ENCODE measurements at regions not wholly inside any gene's neighbourhood (a gene's known extent, or its start where the extent isn't known, plus 50 kb on each side); places are given as distances from the start of the nearest gene placed in this dataset.
"Not testable (repeated sequence)": the region's sequence is repeated elsewhere in the genome, so short reads cannot be mapped to it uniquely, and the experiment has no call there.

GRCh38 chr6:72561629-72562028 lies 60.2 kb upstream of the KCNQ5 start:
- in situ Hi-C loops (cut with MboI) (no loop called here), intact Hi-C loops (cut with micrococcal nuclease; ENCODE audit: unreplicated experiment) (no loop called here)
- H3K27me3 ChIP-seq (replicated peaks in 1 of 2; ENCODE audit: control insufficient read depth in 2 of 2, insufficient read depth in 2 of 2, low read length in 1 of 2): no peaks in the 10 kb centered on the region
- H3K4me2 ChIP-seq (ENCODE audit: control insufficient read depth, insufficient read depth): no peak overlapping the region
- no peaks in the 10 kb centered on the region for H3K9me3 ChIP-seq (replicated peaks; ENCODE audit: control insufficient read depth, insufficient read depth, low read length)
- FAIRE-seq: no peak
- TF ChIP-seq JUND (IDR thresholded peaks at IDR 0.05; ENCODE audit: low read depth, low read length) (no peak), YBX1 (IDR thresholded peaks at IDR 0.05) (no peak), BMI1 (IDR thresholded peaks at IDR 0.05; ENCODE audit: borderline replicate concordance) (no peak), CBX3 (IDR thresholded peaks at IDR 0.05; ENCODE audit: borderline replicate concordance, low read depth) (no peak), TAF1 (IDR thresholded peaks at IDR 0.05; ENCODE audit: borderline replicate concordance, low read depth, low read length) (no peak), SIX5 (IDR thresholded peaks at IDR 0.05; ENCODE audit: low read depth, low read length, severe bottlenecking) (no peak)
- no TSS peak for BruUV-seq (replicated peaks)
- no peak overlapping the region for H3K27ac ChIP-seq (ENCODE audit: control insufficient read depth, insufficient read depth)
- no peak for ATAC-seq
- ChIA-PET SMC1A (ENCODE audit: uncharacterized antibody, unreplicated experiment) (no interaction called here), RAD21 (ENCODE audit: unreplicated experiment) (no interaction called here), POLR2A (no interaction called here), CTCF (interaction anchor here (1.1 to 1.5 kb wide), 2 partner anchors 28 to 149 kb away, joined by 4 read pairs; no protein-coding TSS in a partner anchor)
- no peak overlapping the region for H3K4me3 ChIP-seq
- no peaks in the 10 kb centered on the region for H4K20me1 ChIP-seq (ENCODE audit: control insufficient read depth, insufficient read depth)
- no peak overlapping the region for H2AFZ ChIP-seq (ENCODE audit: control insufficient read depth, low read depth, low read length)
- no peaks in the 10 kb centered on the region for H3K79me2 ChIP-seq (ENCODE audit: control insufficient read depth, insufficient read depth, low read length)
- no peak overlapping the region for H3K9ac ChIP-seq (ENCODE audit: control insufficient read depth, insufficient read depth, low read length)
- no peaks in the 10 kb centered on the region for H3K4me1 ChIP-seq (ENCODE audit: control insufficient read depth, insufficient read depth, low read length)
- WGBS (ENCODE audit: insufficient coverage, insufficient replicate concordance, low lambda C conversion rate, missing lambda C conversion rate): 50% methylated on average over 1 of the region's 1 CpG
- H3K36me3 ChIP-seq (ENCODE audit: control insufficient read depth in 2 of 2, insufficient read depth in 2 of 2, low read length in 1 of 2): no peaks in the 10 kb centered on the region
- no peak for DNase-seq (ENCODE audit: low read depth, low spot score)

GRCh38 chr6:72564231-72564630 lies 57.6 kb upstream of the KCNQ5 start:
- H3K79me2 ChIP-seq (ENCODE audit: control insufficient read depth, insufficient read depth, low read length): no peaks in the 10 kb centered on the region
- SMC1A ChIA-PET (ENCODE audit: uncharacterized antibody, unreplicated experiment): interaction anchor here (1.5 kb wide), 1 partner anchor 16 kb away, joined by 4 read pairs; no protein-coding TSS in a partner anchor

GRCh38 chr6:72571993-72572392 lies 49.9 kb upstream of the KCNQ5 start:
- SMC1A ChIA-PET (ENCODE audit: uncharacterized antibody, unreplicated experiment): not testable (repeated sequence)

More at GRCh38 chr6:72564231-72564630, 57.6 kb upstream of the KCNQ5 start:
- no peak overlapping the region for H2AFZ ChIP-seq (ENCODE audit: control insufficient read depth, low read depth, low read length)
- in situ Hi-C loops (cut with MboI) (no loop called here), intact Hi-C loops (cut with micrococcal nuclease; ENCODE audit: unreplicated experiment) (no loop called here)
- no peak for ATAC-seq
- H3K27ac ChIP-seq (ENCODE audit: control insufficient read depth, insufficient read depth): no peak overlapping the region
- H3K4me2 ChIP-seq (ENCODE audit: control insufficient read depth, insufficient read depth): no peak overlapping the region
- RAD21 ChIA-PET (ENCODE audit: unreplicated experiment): no interaction called here
- H3K9ac ChIP-seq (ENCODE audit: control insufficient read depth, insufficient read depth, low read length): no peak overlapping the region
- no peaks in the 10 kb centered on the region for H3K36me3 ChIP-seq (ENCODE audit: control insufficient read depth in 2 of 2, insufficient read depth in 2 of 2, low read length in 1 of 2)
- POLR2A ChIA-PET: no interaction called here
- 43% methylated on average over 1 of the region's 1 CpG for WGBS (ENCODE audit: insufficient coverage, insufficient replicate concordance, low lambda C conversion rate, missing lambda C conversion rate)
- no peaks in the 10 kb centered on the region for H4K20me1 ChIP-seq (ENCODE audit: control insufficient read depth, insufficient read depth)
- no peaks in the 10 kb centered on the region for H3K4me1 ChIP-seq (ENCODE audit: control insufficient read depth, insufficient read depth, low read length)
- H3K27me3 ChIP-seq (replicated peaks in 1 of 2; ENCODE audit: control insufficient read depth in 2 of 2, insufficient read depth in 2 of 2, low read length in 1 of 2): no peaks in the 10 kb centered on the region
- CTCF ChIA-PET: no interaction called here
- no peak for DNase-seq (ENCODE audit: low read depth, low spot score)
- H3K9me3 ChIP-seq (replicated peaks; ENCODE audit: control insufficient read depth, insufficient read depth, low read length): no peaks in the 10 kb centered on the region
- BruUV-seq (replicated peaks): no TSS peak
- no peak overlapping the region for H3K4me3 ChIP-seq
- TF ChIP-seq NFYA (IDR thresholded peaks at IDR 0.05; ENCODE audit: borderline replicate concordance, low read depth, low read length): no peak
- TF ChIP-seq IRF3 (IDR thresholded peaks at IDR 0.05): no peak
- no peak for TF ChIP-seq ETV6 (conservative IDR thresholded peaks at IDR 0.05 in 1 of 2, IDR thresholded peaks at IDR 0.05 in 1 of 2; ENCODE audit: borderline replicate concordance in 1 of 2, low read depth in 1 of 2)
- TF ChIP-seq HDAC6 (IDR thresholded peaks at IDR 0.05; ENCODE audit: unreplicated experiment): no peak
- FAIRE-seq: no peak

More at GRCh38 chr6:72571993-72572392, 49.9 kb upstream of the KCNQ5 start:
- H3K79me2 ChIP-seq (ENCODE audit: control insufficient read depth, insufficient read depth, low read length); FAIRE-seq; ATAC-seq; POLR2A ChIA-PET; H3K9me3 ChIP-seq (replicated peaks; ENCODE audit: control insufficient read depth, insufficient read depth, low read length); intact Hi-C loops (cut with micrococcal nuclease; ENCODE audit: unreplicated experiment); H3K4me1 ChIP-seq (ENCODE audit: control insufficient read depth, insufficient read depth, low read length); H2AFZ ChIP-seq (ENCODE audit: control insufficient read depth, low read depth, low read length); BruUV-seq (replicated peaks); DNase-seq (ENCODE audit: low read depth, low spot score); H3K36me3 ChIP-seq (ENCODE audit: control insufficient read depth in 2 of 2, insufficient read depth in 2 of 2, low read length in 1 of 2); H3K27me3 ChIP-seq (replicated peaks in 1 of 2; ENCODE audit: control insufficient read depth in 2 of 2, insufficient read depth in 2 of 2, low read length in 1 of 2); H3K27ac ChIP-seq (ENCODE audit: control insufficient read depth, insufficient read depth); H3K4me2 ChIP-seq (ENCODE audit: control insufficient read depth, insufficient read depth); H4K20me1 ChIP-seq (ENCODE audit: control insufficient read depth, insufficient read depth); in situ Hi-C loops (cut with MboI); CTCF ChIA-PET; RAD21 ChIA-PET (ENCODE audit: unreplicated experiment); H3K4me3 ChIP-seq; H3K9ac ChIP-seq (ENCODE audit: control insufficient read depth, insufficient read depth, low read length): not testable (repeated sequence)
- WGBS (ENCODE audit: insufficient coverage, insufficient replicate concordance, low lambda C conversion rate, missing lambda C conversion rate): 27% methylated on average over 3 of the region's 4 CpGs
